NK-92 treated with Interleukin-12 subunit alpha and Interleukin-12 subunit beta, amount 100 ng/mL, for 24 hours (cell line): ENCODE measurements at regions not wholly inside any gene's neighbourhood (a gene's known extent, or its start where the extent isn't known, plus 50 kb on each side); places are given as distances from the start of the nearest gene placed in this dataset.

Source experiments
- DNase-seq: peaks from one replicate; lab custom pipeline; 2025; lab: John Stamatoyannopoulos, UW

DNA sequence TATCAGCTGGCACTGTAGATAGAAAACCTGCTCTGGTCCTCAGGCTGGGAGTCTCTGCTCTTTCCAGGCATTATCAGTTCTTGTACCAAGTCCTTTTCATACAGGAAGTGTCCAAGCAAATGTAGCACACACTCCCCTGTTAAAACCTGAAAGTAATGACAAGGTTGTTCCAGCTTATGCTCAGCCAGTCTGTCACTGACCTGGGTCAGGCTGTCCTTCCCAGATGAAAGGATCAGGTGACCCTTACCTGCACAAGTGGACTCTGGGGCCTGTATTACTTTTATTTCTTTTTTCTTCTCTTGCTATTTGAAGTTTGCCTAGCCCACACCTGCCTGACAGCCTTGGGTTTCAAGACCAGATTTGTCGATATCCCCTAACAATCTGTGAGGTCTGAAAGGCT, 156.3 kb upstream of the SESN3 start:
- DNase-seq: no peak

DNA sequence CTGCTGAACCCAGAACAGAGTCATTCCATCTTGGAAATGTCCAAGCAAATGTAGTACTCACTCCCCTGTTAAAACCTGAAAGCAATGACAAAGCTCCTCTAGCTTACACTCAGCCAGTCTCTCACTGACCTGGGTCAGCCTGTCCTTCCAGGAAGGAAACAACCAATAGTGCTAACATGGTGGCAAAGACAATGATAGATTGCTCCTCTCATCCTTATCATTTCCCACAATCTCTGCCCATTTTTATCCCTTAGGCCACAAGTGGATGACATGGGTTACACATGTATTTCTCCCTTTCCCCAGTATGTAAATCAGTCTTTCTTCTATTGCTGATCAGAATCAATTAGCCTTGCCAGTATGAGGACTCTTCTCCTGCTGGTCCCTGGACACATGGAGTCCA, 154.6 kb upstream of the SESN3 start:
- no peak for DNase-seq

DNA sequence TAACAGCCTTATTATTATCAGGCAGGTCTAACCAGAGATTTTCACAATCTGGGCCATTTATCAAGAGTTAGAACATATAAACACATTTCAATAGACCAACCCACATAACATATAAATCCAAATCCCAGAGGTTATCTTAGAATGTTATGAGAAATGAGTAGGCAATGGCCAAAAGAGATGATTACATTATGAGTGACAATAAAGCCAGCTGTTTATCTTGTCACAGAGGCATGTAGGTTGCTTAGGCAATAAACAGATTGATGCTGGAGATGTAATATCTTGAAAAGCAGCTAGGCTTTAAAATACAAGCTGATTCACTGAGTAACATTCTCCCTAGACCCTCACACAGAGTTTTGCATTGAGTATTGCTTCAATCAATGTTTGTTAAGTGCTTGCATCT, 148.5 kb upstream of the SESN3 start:
- DNase-seq: no peak

DNA sequence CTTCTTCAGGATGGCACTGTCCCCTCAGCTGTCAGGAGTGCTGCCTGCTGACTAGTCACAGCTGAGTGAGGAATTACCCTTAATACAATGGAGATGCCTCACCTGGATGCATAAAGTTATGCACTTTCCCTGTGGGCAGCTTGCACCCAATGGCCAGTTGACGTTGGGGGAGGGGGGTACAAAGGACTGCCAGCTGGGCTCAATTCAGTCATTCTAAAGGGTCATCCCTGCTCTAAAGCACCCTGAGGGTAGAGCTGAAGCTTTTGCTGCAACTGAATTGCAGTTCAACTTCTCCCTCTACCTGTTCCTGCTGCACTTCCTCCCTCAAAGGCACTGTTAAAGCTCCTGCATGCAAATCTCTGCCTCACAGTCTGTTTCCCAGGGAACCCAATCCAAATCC, 147.8 kb upstream of the SESN3 start:
- DNase-seq: no peak

DNA sequence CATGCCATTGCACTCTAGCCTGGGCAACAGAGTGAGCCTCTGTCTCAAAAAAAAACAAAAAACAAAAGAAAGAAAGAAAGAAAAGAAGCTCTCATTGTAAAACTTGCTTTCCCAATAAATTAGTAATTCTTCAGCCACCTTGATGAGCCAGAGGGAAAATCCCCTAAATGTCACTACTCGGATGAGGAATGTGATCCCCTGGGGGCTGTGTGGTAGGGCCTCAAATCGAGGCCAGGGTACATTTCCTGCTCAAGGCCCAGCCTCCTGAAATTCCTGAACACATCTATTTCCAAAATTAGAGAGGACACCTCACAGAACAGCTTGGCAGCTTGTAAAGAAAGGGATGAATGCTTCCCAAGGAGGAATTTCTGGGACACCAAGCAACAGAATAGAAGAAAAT, 147.1 kb upstream of the SESN3 start:
- no peak for DNase-seq

DNA sequence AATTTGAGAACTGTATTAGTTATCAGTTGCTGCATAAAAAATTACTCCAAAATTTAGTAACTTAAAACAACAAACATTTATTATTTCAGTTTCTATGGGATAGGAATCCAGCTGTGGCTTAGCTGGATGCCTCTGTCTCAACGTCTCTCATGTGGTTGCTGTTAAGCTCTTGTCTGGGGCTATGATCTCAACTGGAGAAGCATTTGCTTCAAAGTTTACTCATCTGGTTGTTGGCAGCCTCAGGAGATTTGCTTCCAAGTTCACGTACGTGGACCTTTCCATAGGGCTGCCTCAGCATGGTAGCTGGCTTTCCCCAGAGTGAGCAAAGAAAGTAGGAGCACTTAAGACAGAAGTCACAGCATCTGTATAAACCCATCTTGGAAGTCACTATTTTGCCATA, 144.9 kb upstream of the SESN3 start:
- DNase-seq: no peak

DNA sequence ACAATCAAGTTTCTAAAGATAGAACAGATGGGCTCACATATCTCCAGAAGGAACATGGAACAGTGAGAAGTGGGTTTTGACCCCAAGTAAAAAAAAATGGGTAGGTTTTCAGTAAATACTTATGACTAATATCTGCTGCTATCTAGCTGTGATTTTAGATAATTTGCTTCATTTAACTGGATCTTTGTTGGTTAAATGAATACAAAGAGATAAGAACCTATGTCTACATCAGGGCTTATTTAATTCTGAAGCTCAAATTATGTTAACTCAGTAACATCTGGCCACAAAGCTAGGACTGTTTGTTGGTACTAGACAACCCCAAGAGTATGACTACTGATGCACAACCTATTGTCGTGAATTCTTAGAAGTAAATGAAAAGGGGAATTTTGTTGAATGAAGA, 144.4 kb upstream of the SESN3 start:
- no peak for DNase-seq

DNA sequence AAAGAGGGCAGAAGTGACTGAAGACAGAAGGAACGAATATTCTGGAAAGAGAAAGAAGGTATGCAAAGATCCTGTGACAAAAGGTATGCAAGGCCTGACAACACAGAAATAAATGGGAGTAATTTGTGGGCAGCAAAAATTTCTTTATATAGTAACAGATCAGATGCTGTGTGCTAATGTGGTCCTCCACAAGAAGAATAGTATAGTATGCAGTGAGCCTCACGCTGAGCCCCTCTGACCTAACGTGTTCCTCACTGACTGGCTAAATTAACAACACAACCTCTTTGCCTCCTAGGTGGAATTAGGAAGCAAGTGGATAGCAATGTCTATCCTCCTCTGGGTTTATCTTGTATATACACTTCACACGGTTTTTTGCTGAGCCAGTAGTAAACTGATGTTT, 143.1 kb upstream of the SESN3 start:
- DNase-seq: no peak

DNA sequence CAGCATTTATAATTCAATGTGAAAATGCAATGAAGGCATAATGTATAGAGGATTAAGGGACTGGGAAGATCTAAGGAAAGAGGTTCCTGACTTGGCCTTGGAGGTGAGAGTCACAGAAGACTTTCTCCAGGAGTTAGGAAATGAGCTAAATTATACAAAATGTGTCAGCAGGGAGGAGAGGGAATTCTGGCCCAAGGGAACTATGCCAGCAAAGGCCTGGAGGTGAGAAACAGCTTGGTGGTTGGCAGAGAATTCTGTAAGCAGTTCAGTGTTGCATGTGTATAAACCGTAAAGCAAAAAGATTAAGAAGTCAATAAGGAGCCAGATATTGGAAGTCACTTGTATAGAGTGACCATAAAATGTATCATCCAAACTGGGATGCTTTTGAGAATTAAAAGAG, 142.2 kb upstream of the SESN3 start:
- DNase-seq: no peak

DNA sequence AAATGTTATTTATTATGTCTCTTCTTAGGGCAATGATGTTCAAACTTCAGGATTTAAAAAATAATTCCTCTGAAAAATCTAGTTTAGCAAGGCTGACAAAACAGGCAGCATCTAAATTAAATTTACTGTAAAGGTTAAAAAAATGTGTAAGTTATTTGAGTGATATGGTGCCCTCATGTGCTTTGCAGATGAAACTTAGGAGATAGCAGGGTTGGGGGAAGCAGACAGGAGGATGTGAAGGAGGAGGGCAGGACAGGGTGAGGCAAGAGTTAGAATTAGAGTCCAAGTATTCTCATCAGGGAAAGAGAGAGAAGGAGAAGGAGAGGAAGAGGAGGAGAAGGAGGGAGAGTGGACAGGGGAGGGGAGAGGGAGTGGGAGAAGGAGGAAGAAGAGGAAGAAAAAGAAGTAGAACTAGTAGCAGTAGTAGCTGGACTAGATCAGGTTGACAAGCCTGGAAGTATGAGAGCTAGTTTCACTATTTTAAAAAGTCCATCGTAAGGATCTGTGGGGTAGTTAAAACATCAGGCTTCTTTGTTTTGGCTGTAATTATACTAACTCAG, 141.2 kb upstream of the SESN3 start:
- DNase-seq: no peak

DNA sequence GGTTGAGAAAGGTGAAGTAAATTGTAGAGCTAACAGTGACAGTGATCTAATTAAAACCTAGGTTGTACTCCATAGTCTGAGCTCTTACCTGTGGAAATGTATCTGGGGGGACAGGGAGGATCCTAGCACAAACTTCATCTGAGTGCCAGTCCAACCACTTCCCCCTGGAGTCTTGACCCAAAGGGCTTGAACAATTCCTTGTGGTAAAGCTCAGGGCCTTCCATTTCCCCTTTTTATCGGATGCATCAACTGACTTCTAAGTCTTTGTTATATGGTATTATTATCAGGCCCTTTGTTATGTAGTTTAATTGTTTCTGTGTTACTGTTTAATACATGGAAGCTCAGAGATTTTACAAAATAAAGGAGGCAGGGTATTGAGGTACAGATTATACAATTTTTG, 140.2 kb upstream of the SESN3 start:
- DNase-seq: no peak

DNA sequence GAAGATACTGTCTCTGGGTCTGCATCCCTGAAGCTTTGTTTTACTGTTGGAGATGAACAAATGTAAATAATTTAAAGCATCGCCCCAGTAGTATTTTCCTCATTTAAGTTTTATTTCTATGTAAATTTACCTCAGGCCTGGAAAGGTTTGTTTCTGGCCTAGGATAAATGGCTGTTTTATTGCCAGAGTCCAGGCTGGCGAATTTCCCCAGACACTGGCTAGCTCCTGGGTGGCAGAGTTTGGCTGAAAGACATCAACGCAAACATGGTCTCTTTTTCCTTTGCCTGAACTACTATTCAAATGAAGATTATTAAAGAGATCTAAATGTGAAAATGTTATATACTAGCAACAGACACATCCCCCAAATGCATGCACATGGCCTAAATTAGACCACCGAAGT, 136.7 kb upstream of the SESN3 start:
- DNase-seq: no peak

DNA sequence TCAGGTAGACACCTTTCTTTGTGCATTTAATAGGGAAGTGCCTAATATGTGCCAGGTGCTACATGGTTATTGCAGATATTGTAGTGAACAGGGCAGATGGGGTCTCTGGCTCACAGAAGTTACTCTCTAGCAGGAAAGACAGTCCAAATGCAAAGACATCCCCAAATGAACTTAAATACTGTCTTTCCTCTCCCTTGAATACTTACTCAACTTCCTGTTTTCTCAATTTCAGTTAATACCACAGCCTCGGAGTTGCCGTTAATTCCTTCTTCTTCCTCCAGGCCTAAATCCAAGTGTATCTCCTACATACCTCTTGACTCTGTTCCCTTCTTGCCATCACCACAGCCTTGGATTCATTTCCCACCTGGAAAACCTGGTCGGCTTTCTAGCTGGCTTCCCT, 134.3 kb upstream of the SESN3 start:
- no peak for DNase-seq

DNA sequence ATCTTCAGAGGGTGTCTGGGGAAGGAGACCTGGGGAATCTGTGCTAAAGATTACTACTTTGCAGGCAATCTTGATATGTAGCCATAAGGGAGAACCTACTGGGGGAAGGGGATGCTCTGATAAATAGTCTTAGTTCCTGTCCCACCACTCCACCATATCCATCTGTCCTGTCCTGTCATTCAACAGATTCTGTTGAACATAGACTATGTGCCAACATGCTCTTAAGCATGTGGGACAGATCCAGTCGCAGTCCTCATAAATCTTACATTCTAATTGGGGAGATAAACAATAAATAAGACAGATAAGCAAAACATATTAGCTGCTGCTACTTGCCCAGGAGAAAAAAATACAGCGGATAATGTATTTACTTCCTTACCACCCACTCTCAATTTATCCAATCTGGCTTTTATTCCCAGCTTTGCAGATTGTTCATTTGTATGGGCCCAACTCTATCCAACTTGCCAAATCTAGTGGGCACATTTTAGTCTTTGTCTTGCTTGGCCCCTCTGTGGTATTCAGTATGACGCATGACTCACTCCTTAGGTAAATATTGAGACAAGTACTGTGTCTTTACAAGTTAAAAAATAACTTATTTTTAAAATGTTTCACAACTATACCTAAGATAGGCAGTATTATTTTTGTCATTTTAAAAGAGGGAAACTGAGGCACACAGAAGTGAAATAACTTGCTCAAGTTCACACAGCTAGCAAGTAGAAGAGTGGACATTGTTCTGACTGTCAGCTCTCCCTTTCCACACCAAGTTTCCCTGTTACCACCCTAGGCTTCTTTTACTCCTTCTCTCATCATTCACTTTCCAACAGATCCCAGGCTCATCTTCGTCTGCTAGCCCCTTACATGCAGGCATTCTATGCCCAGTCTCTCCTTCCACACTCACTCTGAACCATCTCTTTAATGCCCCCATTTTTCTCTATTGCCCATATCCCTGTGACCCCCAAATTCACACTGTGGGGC, 133.6 kb upstream of the SESN3 start:
- no peak for DNase-seq

DNA sequence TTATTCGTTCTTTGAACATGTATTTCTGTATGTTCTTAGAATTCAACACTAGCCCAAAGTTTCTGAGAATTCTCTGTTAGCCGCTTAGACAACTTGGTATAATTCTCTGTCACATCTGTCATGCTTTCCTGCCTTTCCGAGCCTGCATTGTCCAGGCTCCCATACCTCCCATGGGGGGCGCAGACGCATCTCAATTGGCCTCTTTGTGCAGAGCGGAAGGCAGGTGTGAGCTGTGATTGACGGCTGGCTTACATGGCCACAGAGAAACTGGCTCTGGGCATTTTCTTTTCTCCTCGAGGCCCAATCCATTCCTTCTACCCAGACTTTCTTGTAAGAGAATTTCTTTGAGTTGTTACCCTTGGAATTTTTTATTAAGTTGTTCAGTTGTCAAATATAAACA, 132.7 kb upstream of the SESN3 start:
- no peak for DNase-seq

DNA sequence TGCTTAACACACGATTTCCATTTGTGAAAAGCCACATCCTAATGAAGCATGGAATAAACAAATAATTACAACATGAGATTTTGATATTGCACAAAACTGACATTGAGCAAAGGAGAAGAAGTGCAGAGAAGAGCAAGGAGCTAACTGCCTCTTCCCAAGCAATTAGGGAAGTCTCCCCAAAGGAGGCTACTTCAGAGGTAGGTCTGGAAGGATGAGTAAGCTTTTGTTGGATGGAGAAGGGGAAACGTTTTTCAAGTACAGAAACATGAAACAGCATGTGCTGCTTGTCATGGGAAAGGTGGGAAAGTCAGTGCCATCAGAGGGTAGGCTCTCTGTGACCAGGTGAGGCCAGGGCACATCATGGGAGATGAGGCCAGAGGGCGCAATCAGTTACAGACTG, 132.2 kb upstream of the SESN3 start:
- DNase-seq: no peak

DNA sequence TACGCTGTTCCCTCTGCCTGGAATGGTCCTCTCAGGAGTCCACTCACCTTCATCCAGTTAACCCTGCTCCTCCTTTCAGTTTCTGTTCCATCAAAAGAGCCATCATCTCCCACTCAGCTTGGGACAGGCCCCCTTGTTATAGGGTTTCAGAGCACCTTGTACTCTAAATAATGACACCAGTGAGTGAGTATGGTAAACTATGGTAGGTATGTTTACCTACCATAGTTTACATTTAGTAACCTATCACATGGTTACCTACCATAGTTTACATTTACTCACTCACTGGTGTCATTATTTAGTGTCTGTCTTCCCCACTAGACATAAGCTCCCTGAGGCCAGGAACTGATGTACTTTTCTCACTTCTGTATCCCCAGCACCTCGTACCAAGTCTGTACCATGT, 130.2 kb upstream of the SESN3 start:
- no peak for DNase-seq

DNA sequence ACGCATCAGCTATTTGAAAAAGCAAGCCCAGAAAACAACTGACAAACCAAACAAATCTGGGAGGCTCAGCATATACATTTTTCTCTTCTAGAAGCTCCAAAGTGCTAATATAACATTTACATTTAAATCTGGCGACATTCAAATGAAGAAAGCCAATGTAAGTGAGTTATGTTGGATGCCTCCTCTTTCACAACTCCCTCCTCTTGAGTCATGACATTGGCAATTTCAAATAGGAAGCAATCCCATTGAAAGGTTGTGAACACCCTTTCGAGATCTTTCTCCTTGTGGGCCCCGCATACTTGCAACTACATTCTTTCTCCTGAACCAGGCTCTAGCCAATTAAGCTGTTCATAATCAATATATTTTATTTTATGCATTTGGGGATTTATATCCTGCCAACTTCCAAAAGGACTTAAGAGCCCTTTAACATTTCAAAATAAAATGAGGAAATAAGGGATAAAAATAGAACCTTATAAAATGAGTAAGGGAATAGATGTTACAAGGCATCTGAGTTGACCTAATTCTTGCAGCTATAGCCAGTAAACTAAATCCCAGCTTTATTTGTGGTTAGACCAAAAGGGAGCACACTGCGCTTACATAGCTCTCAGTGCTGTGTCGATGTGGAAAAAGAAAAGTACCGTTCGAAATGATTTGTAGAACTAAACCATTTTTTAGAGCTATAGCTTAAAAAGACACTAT, 129.5 kb upstream of the SESN3 start:
- no peak for DNase-seq

DNA sequence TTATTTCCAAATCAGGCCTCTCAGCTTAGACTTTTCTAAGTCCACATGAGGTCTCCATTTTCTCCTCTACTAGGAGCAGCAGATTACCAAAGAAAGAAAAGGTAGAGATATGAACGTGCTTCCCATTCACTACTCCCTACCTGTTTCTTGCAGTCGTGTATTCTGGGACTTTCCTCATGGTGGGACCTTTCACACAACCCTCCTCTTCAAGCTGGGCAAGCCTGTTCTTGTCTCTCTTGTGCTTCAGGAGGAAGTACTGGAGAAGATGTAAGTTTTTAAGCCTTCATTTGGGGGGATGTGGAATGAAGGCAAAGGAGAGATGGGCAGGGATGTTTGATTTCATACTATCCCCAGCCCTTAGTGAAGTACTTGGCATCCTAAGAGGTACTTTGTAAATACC, 128.8 kb upstream of the SESN3 start:
- DNase-seq: no peak

DNA sequence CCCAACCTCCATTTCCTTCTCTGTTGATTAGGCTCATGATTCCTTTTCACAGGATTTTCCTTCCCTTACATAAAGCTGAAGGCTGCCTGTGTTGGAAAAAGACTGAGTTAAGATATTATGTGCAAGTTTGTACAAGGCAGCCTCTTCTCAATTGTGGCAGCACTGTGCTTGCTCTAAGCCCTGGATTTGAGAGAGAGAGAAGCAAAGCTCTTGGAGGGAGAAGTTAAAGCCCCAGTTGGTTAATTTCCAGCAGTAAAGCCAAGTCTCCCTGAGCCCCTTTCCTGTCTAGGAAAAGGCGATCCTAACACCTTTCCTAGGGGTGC, 128.3 kb upstream of the SESN3 start:
- DNase-seq: no peak

DNA sequence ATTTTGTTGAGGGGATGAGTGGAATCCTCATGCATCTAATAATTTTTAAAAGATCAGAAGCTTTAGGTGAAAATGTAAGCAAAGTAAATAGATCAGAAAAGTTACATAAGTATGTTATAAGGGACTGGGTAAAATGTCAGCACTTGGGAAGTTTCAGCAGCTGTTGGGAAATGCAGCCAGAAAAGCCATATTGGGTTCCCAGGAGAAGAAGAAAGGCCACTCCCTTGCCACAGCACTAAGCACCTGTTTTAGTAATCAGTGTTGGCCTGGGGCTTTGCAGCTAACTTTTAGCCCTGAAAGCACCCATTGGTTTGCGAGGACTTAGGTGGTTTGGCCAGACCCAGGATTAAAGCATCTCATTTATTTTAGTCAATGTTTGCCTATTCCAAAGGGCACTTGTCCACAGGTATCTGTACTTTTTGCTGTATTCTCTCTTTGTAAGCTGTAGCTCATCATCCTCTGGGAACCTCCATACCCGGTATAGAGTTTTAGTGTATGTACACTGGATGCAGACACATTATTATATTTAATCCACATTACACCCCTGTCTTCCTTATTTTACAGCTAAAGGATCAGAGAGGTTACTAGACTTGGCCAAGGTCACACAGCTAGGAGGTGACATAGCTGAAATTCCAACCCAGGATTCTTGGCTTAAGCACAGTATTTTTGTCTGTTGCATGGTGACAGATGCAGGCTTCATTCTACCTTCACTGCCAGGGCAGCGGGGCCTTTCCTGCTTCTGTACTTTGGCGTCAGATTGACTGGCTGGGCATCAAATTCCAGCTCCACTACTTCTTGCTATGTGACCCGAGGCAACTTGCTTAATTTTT, 127.7 kb upstream of the SESN3 start:
- DNase-seq: no peak

DNA sequence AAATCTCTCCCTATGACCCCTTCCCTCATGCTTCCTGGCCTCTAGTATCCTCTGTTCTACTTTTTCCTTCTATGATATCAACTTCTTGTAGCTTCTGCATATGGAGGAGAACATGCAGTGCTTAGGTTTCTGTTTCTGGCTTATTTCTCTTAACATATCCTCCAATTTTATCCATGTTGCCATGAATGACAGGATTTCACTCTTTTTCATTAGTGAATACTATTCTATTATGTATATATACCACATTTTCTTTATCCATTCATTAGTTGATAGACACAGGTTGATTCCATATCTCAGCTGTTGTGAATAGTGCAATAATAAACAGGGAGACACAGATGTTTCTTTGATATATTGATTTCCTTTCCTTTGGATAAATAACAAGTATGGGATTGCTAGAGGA, 123.3 kb upstream of the SESN3 start:
- DNase-seq: no peak

DNA sequence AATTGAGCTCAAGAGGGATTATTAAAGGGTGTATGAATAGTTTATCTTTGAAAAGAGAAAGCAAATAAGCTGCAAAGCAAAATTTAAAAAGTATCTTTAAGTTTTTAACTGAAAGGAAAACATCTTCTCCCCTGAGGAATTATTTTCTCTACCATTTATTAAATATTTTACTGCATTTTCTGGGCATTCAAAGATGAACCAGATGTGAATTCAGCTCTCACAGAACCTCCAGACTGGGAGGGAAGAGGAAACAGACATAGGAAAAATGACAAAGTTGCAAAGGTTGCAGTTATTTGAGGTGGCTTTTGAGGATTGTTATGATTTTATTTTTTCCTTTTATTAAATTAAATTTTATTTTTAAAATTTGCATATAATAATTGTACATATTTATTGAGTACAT, 122.7 kb upstream of the SESN3 start:
- no peak for DNase-seq
